Thymus (tissue), 11 donors: ENCODE measurements at regions not wholly inside any gene's neighbourhood (a gene's known extent, or its start where the extent isn't known, plus 50 kb on each side); places are given as distances from the start of the nearest gene placed in this dataset.

Experiments used
- DNase-seq, 9 donors: peaks; one replicate each; pipeline ENCODE4 v3.0.0-alpha.2; 2013; ENCODE audit warnings: low spot score in 9 of 9, low read depth in 6 of 9, missing footprints in 1 of 9
- H3K27ac ChIP-seq, 2 donors: one replicate each; pipeline ENCODE4 v1.5.1; 2013; ENCODE audit warnings: control low read depth in 1 of 2, low read depth in 1 of 2, low read length in 1 of 2, mild to moderate bottlenecking in 1 of 2, moderate library complexity in 1 of 2
- H3K27me3 ChIP-seq, 2 donors: one replicate each; pipeline ENCODE4 v1.5.1; 2013; ENCODE audit warnings: low read length in 1 of 2; ENCODE audit not compliant: control insufficient read depth in 2 of 2, insufficient read depth in 1 of 2
- H3K36me3 ChIP-seq, 2 donors: one replicate each; pipeline ENCODE4 v1.5.1; 2013; ENCODE audit warnings: low read length in 1 of 2, mild to moderate bottlenecking in 1 of 2, moderate library complexity in 1 of 2; ENCODE audit not compliant: control insufficient read depth in 2 of 2, insufficient read depth in 2 of 2
- H3K4me1 ChIP-seq, 2 donors: one replicate each; pipeline ENCODE4 v1.5.1; 2013; ENCODE audit warnings: low read length in 2 of 2; ENCODE audit not compliant: control insufficient read depth in 2 of 2, insufficient read depth in 2 of 2
- H3K4me3 ChIP-seq, 2 donors: one replicate each; pipeline ENCODE4 v1.5.1; 2013; ENCODE audit warnings: low read length in 2 of 2, control low read depth in 1 of 2, mild to moderate bottlenecking in 1 of 2
- H3K9me3 ChIP-seq, 2 donors: one replicate each; pipeline ENCODE4 v1.5.1; 2013; ENCODE audit warnings: low read length in 1 of 2, mild to moderate bottlenecking in 1 of 2; ENCODE audit not compliant: control insufficient read depth in 2 of 2, insufficient read depth in 1 of 2
- WGBS: extraction: QIAGEN DNeasy Blood & Tissue Kit; methylation state at CpG from one replicate; pipeline ENCODE4 v1.1.7; 2013; 5-methylcytosine and 5-hydroxymethylcytosine counted together
- donor health status: healthy.

- no peaks in the 10 kb centered on the region for H3K9me3 ChIP-seq
- H3K27ac ChIP-seq: no peak overlapping the region
- 69% methylated on average over 2 of the region's 2 CpGs for WGBS
- H3K36me3 ChIP-seq: no peaks in the 10 kb centered on the region
- H3K4me3 ChIP-seq: no peak overlapping the region
- no peaks in the 10 kb centered on the region for H3K27me3 ChIP-seq
- no peaks in the 10 kb centered on the region for H3K4me1 ChIP-seq
- DNase-seq: no peak
Observed at GRCh38 chr4:116530048-116530447, 555.3 kb downstream of the TRAM1L1 start.

- Histone ChIP-seq H3K27ac (no peak overlapping the region), H3K36me3 (no peaks in the 10 kb centered on the region), H3K27me3 (no peaks in the 10 kb centered on the region), H3K9me3 (no peaks in the 10 kb centered on the region), H3K4me1 (no peaks in the 10 kb centered on the region), H3K4me3 (no peak overlapping the region)
- 95% methylated on average over 1 of the region's 1 CpG for WGBS
- no peak for DNase-seq
Observed at GRCh38 chr4:116529129-116529528, 556.2 kb downstream of the TRAM1L1 start.

- Histone ChIP-seq H3K36me3 (no peaks in the 10 kb centered on the region), H3K27ac (no peak overlapping the region), H3K4me3 (no peak overlapping the region), H3K9me3 (peaks cover 0 to 1% of the 10 kb centered on the region in 2 donors), H3K4me1 (no peaks in the 10 kb centered on the region), H3K27me3 (no peaks in the 10 kb centered on the region)
- DNase-seq: no peak
Observed at GRCh38 chr4:116522922-116523321, 562.5 kb downstream of the TRAM1L1 start.

DNA sequence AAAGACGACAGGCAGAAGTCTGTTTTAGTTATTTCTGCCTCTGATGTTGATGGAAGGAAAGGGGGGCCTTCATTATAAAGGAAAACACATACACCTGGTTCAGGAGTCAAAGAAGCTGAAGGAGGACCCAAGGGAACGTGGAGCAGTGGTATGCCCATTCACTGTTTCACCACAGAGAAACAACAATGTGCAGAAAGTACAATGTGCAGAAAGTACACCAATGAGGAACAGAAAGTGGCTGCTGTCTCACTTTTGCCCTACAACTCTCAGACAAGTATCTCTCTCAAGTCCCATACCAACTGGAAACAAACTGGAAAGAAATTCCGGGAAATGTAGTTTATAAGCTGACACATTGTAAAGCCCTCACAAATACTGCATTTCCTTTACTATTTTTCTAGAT lies 564.5 kb downstream of the TRAM1L1 start:
- Histone ChIP-seq H3K9me3 (peaks cover 0 to 5% of the 10 kb centered on the region in 2 donors), H3K27me3 (no peaks in the 10 kb centered on the region), H3K36me3 (no peaks in the 10 kb centered on the region), H3K27ac (no peak overlapping the region), H3K4me3 (no peak overlapping the region), H3K4me1 (no peaks in the 10 kb centered on the region)
- DNase-seq: no peak
- WGBS: 95% methylated on average over 3 of the region's 3 CpGs

DNA sequence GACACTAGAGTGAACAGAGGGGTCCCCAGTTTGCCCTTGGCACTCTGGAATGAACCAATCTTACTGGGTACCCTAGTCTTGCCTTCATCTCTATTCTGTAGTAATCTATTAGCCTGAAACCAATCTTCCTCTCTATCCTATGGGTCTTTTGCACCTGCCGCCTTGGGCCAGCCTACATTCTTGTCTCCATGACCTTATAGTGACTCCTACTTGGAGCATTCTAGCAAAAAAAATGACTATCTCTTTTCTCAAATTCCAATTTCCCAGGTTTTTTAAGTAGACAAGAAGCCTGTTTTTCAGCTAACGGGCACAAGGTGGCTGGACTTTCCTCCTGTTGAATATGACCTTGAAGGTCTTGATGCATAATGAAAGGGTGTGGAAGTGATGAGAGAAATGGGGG lies 568.7 kb downstream of the TRAM1L1 start:
- Histone ChIP-seq H3K4me1 (no peaks in the 10 kb centered on the region), H3K4me3 (no peak overlapping the region), H3K36me3 (no peaks in the 10 kb centered on the region), H3K27ac (no peak overlapping the region), H3K9me3 (peaks cover 0 to 5% of the 10 kb centered on the region in 2 donors), H3K27me3 (no peaks in the 10 kb centered on the region)
- no peak for DNase-seq
- 92% methylated on average over 2 of the region's 2 CpGs for WGBS

DNA sequence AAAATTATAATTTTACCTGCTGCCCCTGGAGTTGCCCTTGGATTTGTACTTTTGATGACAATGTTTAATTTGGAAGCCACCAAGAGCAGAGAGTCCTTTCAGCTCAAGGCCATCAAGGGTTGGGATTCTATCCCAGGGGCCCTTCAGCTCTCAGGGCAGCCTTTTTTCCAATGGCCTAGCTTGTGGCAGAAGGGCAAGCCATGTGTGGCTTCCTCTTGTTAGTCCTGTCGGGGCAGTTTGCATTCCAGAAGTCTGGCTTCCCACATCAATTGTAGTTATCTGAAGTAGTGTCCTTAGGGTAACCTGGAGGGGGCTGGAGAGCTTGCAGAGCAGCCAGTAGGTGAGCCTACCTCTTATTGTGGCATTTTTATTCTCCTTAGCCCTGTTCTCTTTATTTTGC lies 569.4 kb downstream of the TRAM1L1 start:
- Histone ChIP-seq H3K4me3 (no peak overlapping the region), H3K27me3 (no peaks in the 10 kb centered on the region), H3K4me1 (no peaks in the 10 kb centered on the region), H3K9me3 (peaks cover 0 to 5% of the 10 kb centered on the region in 2 donors), H3K36me3 (no peaks in the 10 kb centered on the region), H3K27ac (no peak overlapping the region)
- no peak for DNase-seq
- WGBS: 82% methylated on average over 1 of the region's 1 CpG

- H3K27ac ChIP-seq: no peak overlapping the region
- 93% methylated on average over 3 of the region's 3 CpGs for WGBS
- H3K9me3 ChIP-seq: no peaks in the 10 kb centered on the region
- no peaks in the 10 kb centered on the region for H3K27me3 ChIP-seq
- no peak overlapping the region for H3K4me3 ChIP-seq
- H3K4me1 ChIP-seq: no peaks in the 10 kb centered on the region
- DNase-seq: no peak
- no peaks in the 10 kb centered on the region for H3K36me3 ChIP-seq
Observed at GRCh38 chr4:116512552-116512951, 572.8 kb downstream of the TRAM1L1 start.

DNA sequence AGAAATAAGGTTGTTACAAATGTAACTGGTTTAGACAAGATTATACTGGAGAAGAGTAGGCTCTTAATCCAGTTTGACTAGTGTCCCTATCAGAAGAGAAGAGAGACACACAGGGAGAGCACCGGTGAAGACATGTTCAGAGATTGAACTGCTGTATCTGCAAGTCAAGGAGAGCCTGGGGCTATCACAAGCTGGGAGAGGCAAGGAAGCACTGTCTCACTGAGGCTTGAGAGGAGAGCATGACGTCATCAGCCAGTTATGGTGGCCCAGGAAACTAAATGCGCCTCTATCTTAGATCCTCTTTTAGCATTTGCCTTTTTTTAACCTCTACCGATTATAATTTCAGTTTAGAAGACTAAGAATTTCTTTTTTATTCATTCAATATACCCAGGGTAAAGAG lies 583.4 kb downstream of the TRAM1L1 start:
- no peaks in the 10 kb centered on the region for H3K27me3 ChIP-seq
- H3K4me1 ChIP-seq: no peaks in the 10 kb centered on the region
- 90% methylated on average over 4 of the region's 4 CpGs for WGBS
- H3K9me3 ChIP-seq: no peaks in the 10 kb centered on the region
- no peak for DNase-seq
- H3K27ac ChIP-seq: no peak overlapping the region
- no peaks in the 10 kb centered on the region for H3K36me3 ChIP-seq
- no peak overlapping the region for H3K4me3 ChIP-seq

DNA sequence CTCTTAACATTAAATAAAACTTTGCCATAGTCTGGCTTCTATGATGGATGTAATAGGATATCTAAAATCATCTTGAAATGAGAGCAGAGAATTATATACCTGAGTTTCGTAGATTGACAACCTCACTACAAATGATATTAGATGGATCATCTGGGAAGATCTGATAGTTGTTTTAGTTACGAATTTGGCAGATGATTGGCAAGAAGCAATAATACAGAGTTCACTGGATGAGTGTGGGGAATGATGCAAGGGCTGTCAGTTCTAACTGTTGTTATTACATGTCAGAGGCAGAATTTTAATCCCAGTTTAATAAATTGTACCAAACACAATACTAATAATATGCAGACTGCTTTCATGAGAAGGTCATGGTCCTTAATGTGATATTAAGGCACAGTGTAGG lies 585.2 kb downstream of the TRAM1L1 start:
- 92% methylated on average over 2 of the region's 2 CpGs for WGBS
- no peaks in the 10 kb centered on the region for H3K9me3 ChIP-seq
- no peak for DNase-seq

GRCh38 chr4:116489739-116490138 lies 595.6 kb downstream of the TRAM1L1 start:
- Histone ChIP-seq H3K9me3 (no peaks in the 10 kb centered on the region), H3K4me1 (no peaks in the 10 kb centered on the region), H3K27ac (no peak overlapping the region), H3K27me3 (no peaks in the 10 kb centered on the region), H3K36me3 (no peaks in the 10 kb centered on the region), H3K4me3 (no peak overlapping the region)
- no peak for DNase-seq

More for the DNA sequence above, 585.2 kb downstream of the TRAM1L1 start:
- H3K27ac ChIP-seq: no peak overlapping the region
- no peaks in the 10 kb centered on the region for H3K27me3 ChIP-seq
- no peaks in the 10 kb centered on the region for H3K36me3 ChIP-seq
- H3K4me3 ChIP-seq: no peak overlapping the region
- H3K4me1 ChIP-seq: no peaks in the 10 kb centered on the region
